Breast epithelium (tissue), 3 donors: ENCODE measurements at regions not wholly inside any gene's neighbourhood (a gene's known extent, or its start where the extent isn't known, plus 50 kb on each side); places are given as distances from the start of the nearest gene placed in this dataset.
"Not testable (repeated sequence)": the region's sequence is repeated elsewhere in the genome, so short reads cannot be mapped to it uniquely, and the experiment has no call there.

Experiments
- CTCF ChIP-seq, 3 donors: fragments of 450-650 bp; IDR thresholded peaks; one replicate each; pipeline ENCODE4 v1.5.1; 2016 to 2017; ENCODE audit warnings: antibody characterized with exemption in 3 of 3, mild to moderate bottlenecking in 3 of 3, moderate library complexity in 3 of 3
- POLR2A ChIP-seq: fragments of 450-650 bp; IDR thresholded peaks from one replicate; pipeline ENCODE4 v1.6.1; 2016; ENCODE audit warnings: antibody characterized with exemption, mild to moderate bottlenecking, moderate library complexity

GRCh38 chr1:189331071-189331470, 1146.6 kb downstream of the BRINP3 start:
- not testable (repeated sequence) for TF ChIP-seq CTCF (IDR thresholded peaks at IDR 0.05); POLR2A
